Colonic mucosa (tissue), 4 donors: ENCODE measurements at regions not wholly inside any gene's neighbourhood (a gene's known extent, or its start where the extent isn't known, plus 50 kb on each side); places are given as distances from the start of the nearest gene placed in this dataset.

ENCODE experiments used
- DNase-seq: peaks from one replicate; pipeline ENCODE4 v3.0.0-alpha.2; 2020
- H3K27ac ChIP-seq: fragments of 200-600 bp; one replicate; pipeline ENCODE4 v1.8.0; 2021
- H3K27me3 ChIP-seq: fragments of 200-600 bp; one replicate; pipeline ENCODE4 v1.8.0; 2021
- H3K36me3 ChIP-seq: fragments of 200-600 bp; one replicate; pipeline ENCODE4 v1.8.0; 2021
- H3K4me1 ChIP-seq: fragments of 200-600 bp; one replicate; pipeline ENCODE4 v1.8.0; 2021; ENCODE audit warnings: mild to moderate bottlenecking
- H3K4me3 ChIP-seq: fragments of 200-600 bp; one replicate; pipeline ENCODE4 v1.8.0; 2021
- H3K9ac ChIP-seq, 2 donors: one replicate each; pipeline ENCODE4 v1.7.0; 2013; ENCODE audit warnings: control low read depth in 2 of 2, low read depth in 2 of 2, low read length in 2 of 2
- H3K9me3 ChIP-seq: fragments of 200-600 bp; one replicate; pipeline ENCODE4 v1.8.0; 2021
- CTCF ChIP-seq: fragments of 200-600 bp; IDR thresholded peaks from one replicate; pipeline ENCODE4 v1.8.0; 2022; ENCODE audit warnings: antibody characterized with exemption, mild to moderate bottlenecking
- intact Hi-C: fragments of 100-400 bp; cut with DNase I; formaldehyde crosslinking; loops from one replicate; pipeline ENCODE4 v1.14.1; 2022
- donor health status: healthy.
- donor health status: DM: no; HTN: no; CAD: no.
- donor health status: DM: no; HTN: no; CAD: no.

GRCh38 chr20:11053310-11053709 lies 379.5 kb upstream of the JAG1 start:
- H3K27me3 ChIP-seq: no peaks in the 10 kb centered on the region
- intact Hi-C loops: no loop called here
- no peaks in the 10 kb centered on the region for H3K4me1 ChIP-seq
- no peak overlapping the region for H3K4me3 ChIP-seq
- H3K9ac ChIP-seq: no peak overlapping the region
- H3K9me3 ChIP-seq: no peaks in the 10 kb centered on the region
- H3K36me3 ChIP-seq: no peaks in the 10 kb centered on the region
- H3K27ac ChIP-seq: no peak overlapping the region
- no peak for TF ChIP-seq CTCF
- no peak for DNase-seq

GRCh38 chr20:11054266-11054993 lies 380.6 kb upstream of the JAG1 start:
- Histone ChIP-seq H3K27me3 (no peaks in the 10 kb centered on the region), H3K4me1 (no peaks in the 10 kb centered on the region), H3K4me3 (no peak overlapping the region), H3K36me3 (no peaks in the 10 kb centered on the region), H3K9ac (no peak overlapping the region), H3K27ac (no peak overlapping the region), H3K9me3 (no peaks in the 10 kb centered on the region)
- intact Hi-C loops: no loop called here
- TF ChIP-seq CTCF: no peak
- DNase-seq: no peak

GRCh38 chr20:11056414-11056813 lies 382.6 kb upstream of the JAG1 start:
- intact Hi-C loops: no loop called here
- H3K4me1 ChIP-seq: no peaks in the 10 kb centered on the region
- no peak for TF ChIP-seq CTCF
- H3K36me3 ChIP-seq: no peaks in the 10 kb centered on the region
- no peaks in the 10 kb centered on the region for H3K27me3 ChIP-seq
- H3K27ac ChIP-seq: no peak overlapping the region
- H3K9me3 ChIP-seq: no peaks in the 10 kb centered on the region
- no peak overlapping the region for H3K9ac ChIP-seq
- no peak overlapping the region for H3K4me3 ChIP-seq
- no peak for DNase-seq

GRCh38 chr20:11057624-11058023 lies 383.8 kb upstream of the JAG1 start:
- no peaks in the 10 kb centered on the region for H3K36me3 ChIP-seq
- DNase-seq: no peak
- H3K27me3 ChIP-seq: no peaks in the 10 kb centered on the region
- H3K27ac ChIP-seq: no peak overlapping the region
- no peak overlapping the region for H3K4me3 ChIP-seq
- no peaks in the 10 kb centered on the region for H3K4me1 ChIP-seq
- no peak overlapping the region for H3K9ac ChIP-seq
- intact Hi-C loops: no loop called here
- no peak for TF ChIP-seq CTCF
- H3K9me3 ChIP-seq: no peaks in the 10 kb centered on the region

GRCh38 chr20:11059659-11060058 lies 385.9 kb upstream of the JAG1 start:
- Histone ChIP-seq H3K9ac (no peak overlapping the region), H3K27me3 (no peaks in the 10 kb centered on the region), H3K36me3 (no peaks in the 10 kb centered on the region), H3K4me1 (no peaks in the 10 kb centered on the region), H3K27ac (no peak overlapping the region), H3K9me3 (no peaks in the 10 kb centered on the region), H3K4me3 (no peak overlapping the region)
- TF ChIP-seq CTCF: no peak
- intact Hi-C loops: no loop called here
- DNase-seq: no peak
